ENCODE measurements at regions not wholly inside any gene's neighbourhood (a gene's known extent, or its start where the extent isn't known, plus 50 kb on each side); places are given as distances from the start of the nearest gene placed in this dataset.

DNA sequence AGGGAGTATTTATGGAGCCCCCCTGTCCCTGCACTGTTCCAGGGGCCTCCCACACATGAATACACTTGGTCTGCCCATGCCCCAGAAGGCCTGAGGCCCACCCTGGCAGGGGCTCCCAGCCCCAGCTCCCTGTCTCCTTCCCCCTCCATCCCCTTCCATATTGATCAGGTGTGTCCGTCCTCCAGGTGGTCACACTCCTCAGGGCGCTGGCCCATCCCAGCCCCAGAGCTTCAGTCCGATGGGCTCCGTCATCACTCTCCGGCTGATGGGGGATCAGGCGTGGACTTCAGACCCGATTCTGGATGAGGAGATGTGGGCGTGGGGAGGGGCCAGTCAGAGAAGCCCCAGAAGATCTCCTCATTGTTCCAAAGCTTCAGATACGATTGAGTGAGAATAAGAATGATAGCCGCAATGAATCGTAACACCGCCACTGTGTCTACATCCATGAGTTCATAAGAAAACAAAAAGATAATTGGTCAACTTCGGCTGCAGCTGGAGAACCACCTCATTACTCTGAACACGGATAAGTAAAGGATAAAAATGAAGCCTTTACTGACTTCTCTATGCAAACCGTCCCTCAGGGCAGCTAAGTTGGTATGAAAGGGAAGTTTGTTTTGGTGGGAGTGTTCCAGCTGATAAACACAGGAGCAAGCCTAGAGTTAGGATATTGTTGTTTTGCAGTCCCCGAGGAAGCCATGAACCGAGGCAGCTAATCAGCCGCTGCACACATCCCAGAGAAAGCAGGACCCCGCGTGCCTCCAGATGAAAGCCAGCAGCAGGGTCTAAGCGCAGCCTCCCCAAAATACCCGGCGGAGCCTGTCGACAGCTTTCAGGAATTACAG, 279.5 kb downstream of the NDUFA10 start:
- no peak overlapping the region for H3K27ac ChIP-seq (ENCODE audit: insufficient read depth, low read depth, low read length, poor library complexity, severe bottlenecking)
- WGBS, 2 experiments: 86 to 88% methylated on average over 24 of the region's 24 CpGs
- no peaks in the 10 kb centered on the region for H3K9me3 ChIP-seq (ENCODE audit: control insufficient read depth, low read length)
- no peaks in the 10 kb centered on the region for H3K4me1 ChIP-seq (ENCODE audit: control insufficient read depth, insufficient read depth, low read length)
- H3K36me3 ChIP-seq (ENCODE audit: control insufficient read depth, insufficient read depth, low read length): no peaks in the 10 kb centered on the region
- H3K4me3 ChIP-seq (ENCODE audit: insufficient read depth, low read depth, low read length): no peak overlapping the region
- H3K27me3 ChIP-seq (ENCODE audit: control insufficient read depth, insufficient read depth, low read length, poor library complexity, severe bottlenecking): no peaks in the 10 kb centered on the region

DNA sequence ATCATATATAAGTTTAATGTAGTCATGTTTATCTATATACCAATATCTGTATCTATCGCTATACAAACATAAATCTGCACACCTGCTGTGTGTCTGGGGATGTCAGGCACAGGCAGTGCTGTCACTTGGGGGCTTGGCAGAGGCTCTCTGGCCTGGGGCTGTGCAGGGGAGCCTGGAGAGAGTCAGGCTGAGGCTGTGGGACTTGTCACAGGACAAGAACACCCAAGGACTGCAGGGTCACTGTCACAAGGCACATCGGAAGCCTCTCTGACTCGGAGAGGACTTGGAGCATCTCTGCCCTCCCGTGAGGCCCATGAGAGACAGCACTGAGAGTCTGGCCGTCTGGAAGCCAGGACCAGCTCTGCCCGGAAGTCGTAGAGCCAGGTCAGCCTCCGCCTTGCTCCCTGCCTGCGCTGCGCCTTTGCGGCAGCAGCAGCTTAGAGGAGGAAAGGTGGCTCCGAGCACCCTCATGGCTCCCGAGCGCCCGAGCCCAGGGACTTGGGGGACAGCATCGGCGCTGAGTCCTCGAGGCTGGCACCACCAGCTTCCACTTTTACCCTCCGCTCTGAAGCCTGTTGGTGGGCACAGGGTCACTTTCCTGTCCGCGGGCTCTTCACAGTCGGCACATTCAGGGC, 280.3 kb downstream of the NDUFA10 start:
- no peaks in the 10 kb centered on the region for H3K9me3 ChIP-seq (ENCODE audit: control insufficient read depth, low read length)
- no peak overlapping the region for H3K27ac ChIP-seq (ENCODE audit: insufficient read depth, low read depth, low read length, poor library complexity, severe bottlenecking)
- H3K4me3 ChIP-seq (ENCODE audit: insufficient read depth, low read depth, low read length): no peak overlapping the region
- H3K4me1 ChIP-seq (ENCODE audit: control insufficient read depth, insufficient read depth, low read length): no peaks in the 10 kb centered on the region
- no peaks in the 10 kb centered on the region for H3K27me3 ChIP-seq (ENCODE audit: control insufficient read depth, insufficient read depth, low read length, poor library complexity, severe bottlenecking)
- WGBS, 2 experiments: 95% methylated on average over 21 to 22 of the region's 22 CpGs
- H3K36me3 ChIP-seq (ENCODE audit: control insufficient read depth, insufficient read depth, low read length): no peaks in the 10 kb centered on the region

DNA sequence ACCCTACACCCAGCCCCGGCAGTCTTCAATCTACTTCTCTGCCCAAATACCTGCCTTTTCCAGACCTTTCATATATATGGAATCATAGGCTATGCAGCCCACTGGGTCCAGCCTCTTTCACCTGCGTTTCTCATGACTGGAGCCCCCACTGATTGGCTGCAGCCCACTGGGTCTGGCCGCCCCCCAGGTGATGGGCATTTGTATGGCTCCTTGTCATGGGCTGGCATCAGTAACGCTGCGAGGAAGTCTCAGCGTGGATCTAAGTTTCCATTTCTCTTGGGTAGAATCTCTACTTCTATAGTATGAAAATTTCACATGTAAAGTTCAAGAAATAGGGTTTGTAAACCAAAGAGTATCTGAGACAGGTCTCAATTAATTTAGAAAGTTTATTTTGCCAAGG, 281.9 kb downstream of the NDUFA10 start:
- WGBS, 2 experiments: 90 to 93% methylated on average over 6 of the region's 6 CpGs
- Histone ChIP-seq H3K9me3 (ENCODE audit: control insufficient read depth, low read length) (no peaks in the 10 kb centered on the region), H3K4me1 (ENCODE audit: control insufficient read depth, insufficient read depth, low read length) (no peaks in the 10 kb centered on the region), H3K36me3 (ENCODE audit: control insufficient read depth, insufficient read depth, low read length) (no peaks in the 10 kb centered on the region), H3K27ac (ENCODE audit: insufficient read depth, low read depth, low read length, poor library complexity, severe bottlenecking) (no peak overlapping the region), H3K27me3 (ENCODE audit: control insufficient read depth, insufficient read depth, low read length, poor library complexity, severe bottlenecking) (no peaks in the 10 kb centered on the region), H3K4me3 (ENCODE audit: insufficient read depth, low read depth, low read length) (no peak overlapping the region)

- Histone ChIP-seq H3K27me3 (ENCODE audit: control insufficient read depth, insufficient read depth, low read length, poor library complexity, severe bottlenecking) (no peaks in the 10 kb centered on the region), H3K9me3 (ENCODE audit: control insufficient read depth, low read length) (no peaks in the 10 kb centered on the region), H3K4me3 (ENCODE audit: insufficient read depth, low read depth, low read length) (no peak overlapping the region), H3K4me1 (ENCODE audit: control insufficient read depth, insufficient read depth, low read length) (no peaks in the 10 kb centered on the region), H3K27ac (ENCODE audit: insufficient read depth, low read depth, low read length, poor library complexity, severe bottlenecking) (no peak overlapping the region), H3K36me3 (ENCODE audit: control insufficient read depth, insufficient read depth, low read length) (no peaks in the 10 kb centered on the region)
- 89 to 90% methylated on average over 15 of the region's 15 CpGs for WGBS, 2 experiments
Measured at GRCh38 chr2:239742377-239742776, 282.8 kb downstream of the NDUFA10 start.

- Histone ChIP-seq H3K27me3 (ENCODE audit: control insufficient read depth, insufficient read depth, low read length, poor library complexity, severe bottlenecking) (no peaks in the 10 kb centered on the region), H3K4me3 (ENCODE audit: insufficient read depth, low read depth, low read length) (no peak overlapping the region), H3K9me3 (ENCODE audit: control insufficient read depth, low read length) (no peaks in the 10 kb centered on the region), H3K27ac (ENCODE audit: insufficient read depth, low read depth, low read length, poor library complexity, severe bottlenecking) (no peak overlapping the region), H3K36me3 (ENCODE audit: control insufficient read depth, insufficient read depth, low read length) (no peaks in the 10 kb centered on the region), H3K4me1 (ENCODE audit: control insufficient read depth, insufficient read depth, low read length) (peaks cover 12% of the 10 kb centered on the region)
- 92 to 96% methylated on average over 8 of the region's 8 CpGs for WGBS, 2 experiments
Measured at GRCh38 chr2:239739206-239739605, 285.9 kb downstream of the NDUFA10 start.

DNA sequence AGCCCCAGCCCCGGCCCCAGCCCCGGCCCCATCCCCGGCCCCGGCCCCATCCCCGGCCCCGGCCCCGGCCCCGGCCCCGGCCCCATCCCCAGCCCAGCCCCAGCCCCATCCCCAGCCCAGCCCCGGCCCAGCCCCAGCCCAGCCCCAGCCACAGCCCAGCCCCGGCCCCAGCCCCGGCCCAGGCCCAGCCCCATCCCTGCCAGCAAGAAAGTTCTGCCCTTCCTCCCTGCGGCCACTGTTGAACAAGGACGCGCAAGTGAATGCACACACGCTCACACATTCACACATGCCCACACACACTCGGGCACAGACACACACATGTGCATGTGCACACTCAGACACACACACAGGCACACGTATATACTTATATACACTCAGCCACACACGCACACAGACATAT, 287.0 kb downstream of the NDUFA10 start:
- Histone ChIP-seq H3K4me3 (ENCODE audit: insufficient read depth, low read depth, low read length) (no peak overlapping the region), H3K4me1 (ENCODE audit: control insufficient read depth, insufficient read depth, low read length) (peaks cover 12% of the 10 kb centered on the region), H3K9me3 (ENCODE audit: control insufficient read depth, low read length) (no peaks in the 10 kb centered on the region), H3K36me3 (ENCODE audit: control insufficient read depth, insufficient read depth, low read length) (no peaks in the 10 kb centered on the region), H3K27me3 (ENCODE audit: control insufficient read depth, insufficient read depth, low read length, poor library complexity, severe bottlenecking) (no peaks in the 10 kb centered on the region), H3K27ac (ENCODE audit: insufficient read depth, low read depth, low read length, poor library complexity, severe bottlenecking) (no peak overlapping the region)
- WGBS, 2 experiments: 74 to 75% methylated on average over 10 of the region's 19 CpGs

DNA sequence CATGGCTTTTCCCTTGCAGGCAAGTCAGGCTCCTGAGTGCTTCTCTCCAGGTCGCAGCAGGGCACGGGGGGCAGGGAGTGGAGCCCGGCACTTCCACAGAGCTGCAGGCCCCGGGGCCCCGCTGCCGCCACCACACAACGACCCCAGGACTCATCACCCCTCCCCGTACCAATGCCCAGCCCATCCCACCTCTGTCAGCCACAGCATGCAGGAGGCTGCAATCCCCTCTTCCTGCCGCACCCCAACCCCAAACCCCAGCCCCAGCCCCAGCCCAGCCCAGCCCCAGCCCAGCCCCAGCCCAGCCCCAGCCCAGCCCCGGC, 288.0 kb downstream of the NDUFA10 start:
- Histone ChIP-seq H3K36me3 (ENCODE audit: control insufficient read depth, insufficient read depth, low read length) (no peaks in the 10 kb centered on the region), H3K9me3 (ENCODE audit: control insufficient read depth, low read length) (no peaks in the 10 kb centered on the region), H3K27ac (ENCODE audit: insufficient read depth, low read depth, low read length, poor library complexity, severe bottlenecking) (no peak overlapping the region), H3K27me3 (ENCODE audit: control insufficient read depth, insufficient read depth, low read length, poor library complexity, severe bottlenecking) (no peaks in the 10 kb centered on the region), H3K4me3 (ENCODE audit: insufficient read depth, low read depth, low read length) (no peak overlapping the region), H3K4me1 (ENCODE audit: control insufficient read depth, insufficient read depth, low read length) (peaks cover 12% of the 10 kb centered on the region)
- 84 to 91% methylated on average over 8 to 10 of the region's 10 CpGs for WGBS, 2 experiments

- Histone ChIP-seq H3K4me1 (ENCODE audit: control insufficient read depth, insufficient read depth, low read length) (peaks cover 12% of the 10 kb centered on the region), H3K27me3 (ENCODE audit: control insufficient read depth, insufficient read depth, low read length, poor library complexity, severe bottlenecking) (no peaks in the 10 kb centered on the region), H3K27ac (ENCODE audit: insufficient read depth, low read depth, low read length, poor library complexity, severe bottlenecking) (no peak overlapping the region), H3K4me3 (ENCODE audit: insufficient read depth, low read depth, low read length) (no peak overlapping the region), H3K9me3 (ENCODE audit: control insufficient read depth, low read length) (no peaks in the 10 kb centered on the region), H3K36me3 (ENCODE audit: control insufficient read depth, insufficient read depth, low read length) (no peaks in the 10 kb centered on the region)
- 92 to 94% methylated on average over 39 of the region's 39 CpGs for WGBS, 2 experiments
Measured at GRCh38 chr2:239736358-239737143, 288.6 kb downstream of the NDUFA10 start.

GRCh38 chr2:239735829-239736357, 289.2 kb downstream of the NDUFA10 start:
- 86 to 89% methylated on average over 16 of the region's 16 CpGs for WGBS, 2 experiments
- no peak overlapping the region for H3K4me3 ChIP-seq (ENCODE audit: insufficient read depth, low read depth, low read length)

More at GRCh38 chr2:239735829-239736357, 289.2 kb downstream of the NDUFA10 start:
- no peak overlapping the region for H3K27ac ChIP-seq (ENCODE audit: insufficient read depth, low read depth, low read length, poor library complexity, severe bottlenecking)
- H3K4me1 ChIP-seq (ENCODE audit: control insufficient read depth, insufficient read depth, low read length): peaks cover 12% of the 10 kb centered on the region
- no peaks in the 10 kb centered on the region for H3K36me3 ChIP-seq (ENCODE audit: control insufficient read depth, insufficient read depth, low read length)
- H3K9me3 ChIP-seq (ENCODE audit: control insufficient read depth, low read length): no peaks in the 10 kb centered on the region
- H3K27me3 ChIP-seq (ENCODE audit: control insufficient read depth, insufficient read depth, low read length, poor library complexity, severe bottlenecking): no peaks in the 10 kb centered on the region
